GM12878 (cell line): ENCODE measurements at regions not wholly inside any gene's neighbourhood (a gene's known extent, or its start where the extent isn't known, plus 50 kb on each side); places are given as distances from the start of the nearest gene placed in this dataset.

ENCODE experiments used
- ATAC-seq: fragments of 200-7000 bp; cut with Tn5 transposase; 3 replicates; pipeline ENCODE4 v1.9.1; 2020; ENCODE audit warnings: mild to moderate bottlenecking, moderate library complexity
- BruUV-seq: library from RNA; stranded (reverse); fragments of 400-500 nt; replicated peaks from 2 replicates; lab custom pipeline; 2021; lab: Mats Ljungman, UMichigan
- CTCF ChIA-PET: fragments of 300-600 bp; sonication (Branson Sonifier 250); formaldehyde crosslinking; extraction: SDS; loops from one replicate; lab custom pipeline; 2021; ENCODE audit warnings: inconsistent platforms; lab: Yijun Ruan, JAX
- POLR2A ChIA-PET: fragments of 350-600 bp; formaldehyde crosslinking; extraction: SDS; loops from one replicate; lab custom pipeline; 2021; ENCODE audit warnings: inconsistent platforms; lab: Charles Lee
- RAD21 ChIA-PET: fragments of 300-600 bp; sonication (Branson Sonifier 250); formaldehyde crosslinking; loops from one replicate; lab custom pipeline; 2023; ENCODE audit warnings: antibody characterized with exemption; ENCODE audit not compliant: unreplicated experiment; lab: Charles Lee
- SMC1A ChIA-PET: fragments of 300-600 bp; sonication (Branson Sonifier 250); formaldehyde crosslinking; loops from one replicate; lab custom pipeline; 2023; ENCODE audit not compliant: unreplicated experiment, uncharacterized antibody; lab: Charles Lee
- DNase-seq: peaks from one replicate; pipeline ENCODE4 v3.0.0-alpha.2; 2011; ENCODE audit warnings: low read depth, low spot score
- FAIRE-seq: peaks from 3 replicates; lab custom pipeline; 2011; peaks lifted over from hg19 to GRCh38; lab: Jason Lieb, UNC
- H2AFZ ChIP-seq: 2 replicates; pipeline ENCODE4 v1.6.0; 2011; ENCODE audit warnings: low read depth, low read length, control low read depth; ENCODE audit not compliant: control insufficient read depth
- H3K27ac ChIP-seq: 2 replicates; pipeline ENCODE4 v1.5.1; 2011; ENCODE audit warnings: control low read depth; ENCODE audit not compliant: control insufficient read depth, insufficient read depth
- H3K27me3 ChIP-seq, 2 experiments: replicated peaks in 1 of 2; 2 replicates each; pipeline versions ENCODE4 v1.6.0 to v1.6.1; 2011; ENCODE audit warnings: low read length in 1 of 2; ENCODE audit not compliant: control insufficient read depth in 2 of 2, insufficient read depth in 2 of 2
- H3K36me3 ChIP-seq, 2 experiments: 2 replicates each; pipeline ENCODE4 v1.5.1; 2011; ENCODE audit warnings: low read length in 1 of 2; ENCODE audit not compliant: control insufficient read depth in 2 of 2, insufficient read depth in 2 of 2
- H3K4me1 ChIP-seq: 2 replicates; pipeline ENCODE4 v1.6.1; 2011; ENCODE audit warnings: mild to moderate bottlenecking, low read length, moderate library complexity, mixed read lengths; ENCODE audit not compliant: control insufficient read depth, insufficient read depth
- H3K4me2 ChIP-seq: 2 replicates; pipeline ENCODE4 v1.6.0; 2011; ENCODE audit warnings: control low read depth; ENCODE audit not compliant: control insufficient read depth, insufficient read depth
- H3K4me3 ChIP-seq: fragments of 200-600 bp; sonication (generic); 2 replicates; pipeline ENCODE4 v1.5.1; 2016
- H3K79me2 ChIP-seq: 2 replicates; pipeline ENCODE4 v1.6.0; 2011; ENCODE audit warnings: low read length; ENCODE audit not compliant: control insufficient read depth, insufficient read depth
- H3K9ac ChIP-seq: 2 replicates; pipeline ENCODE4 v1.8.0; 2011; ENCODE audit warnings: low read length, control low read depth, mixed read lengths; ENCODE audit not compliant: control insufficient read depth, insufficient read depth
- H3K9me3 ChIP-seq: replicated peaks from 3 replicates; pipeline ENCODE4 v1.5.1; 2011; ENCODE audit warnings: mild to moderate bottlenecking, low read length; ENCODE audit not compliant: control insufficient read depth, insufficient read depth
- H4K20me1 ChIP-seq: 2 replicates; pipeline ENCODE4 v1.6.0; 2011; ENCODE audit not compliant: control insufficient read depth, insufficient read depth
- BMI1 ChIP-seq: fragments of 450-650 bp; IDR thresholded peaks from 2 replicates; pipeline ENCODE4 v1.6.1; 2016; ENCODE audit warnings: mild to moderate bottlenecking, moderate library complexity, borderline replicate concordance
- DPF2 ChIP-seq: fragments of 450-650 bp; IDR thresholded peaks from 2 replicates; pipeline ENCODE4 v1.6.1; 2017; ENCODE audit warnings: mild to moderate bottlenecking
- FOXM1 ChIP-seq: IDR thresholded peaks from 2 replicates; pipeline ENCODE4 v1.6.1; 2012; ENCODE audit warnings: low read depth, mild to moderate bottlenecking, inconsistent platforms, low read length, moderate library complexity
- JUND ChIP-seq: IDR thresholded peaks from 2 replicates; pipeline ENCODE4 v1.6.1; 2012; ENCODE audit warnings: low read depth, mild to moderate bottlenecking, low read length, improper control_type of control experiment, moderate library complexity
- MEF2B ChIP-seq: fragments of 450-650 bp; IDR thresholded peaks from 2 replicates; pipeline ENCODE4 v1.6.1; 2018; ENCODE audit warnings: mild to moderate bottlenecking, moderate library complexity; ENCODE audit not compliant: partially characterized antibody, poor library complexity, severe bottlenecking
- NFYA ChIP-seq: IDR thresholded peaks from 2 replicates; pipeline ENCODE4 v1.6.1; 2011; ENCODE audit warnings: low read depth, mild to moderate bottlenecking, low read length, improper control_type of control experiment, borderline replicate concordance
- RAD21 ChIP-seq: IDR thresholded peaks from 2 replicates; pipeline ENCODE4 v1.6.1; 2011; ENCODE audit warnings: mild to moderate bottlenecking, low read depth, low read length, moderate library complexity; ENCODE audit not compliant: insufficient read depth
- RBBP5 ChIP-seq: fragments of 200-600 bp; sonication (generic); conservative IDR thresholded peaks from 2 replicates; pipeline ENCODE4 v1.6.1; 2016
- SIN3A ChIP-seq: IDR thresholded peaks from 2 replicates; pipeline ENCODE4 v1.6.1; 2012; ENCODE audit warnings: low read depth, low read length, improper control_type of control experiment
- SP1 ChIP-seq: IDR thresholded peaks from one replicate; pipeline ENCODE4 v1.6.1; 2011; ENCODE audit warnings: low read depth, low read length
- SREBF1 ChIP-seq: IDR thresholded peaks from 2 replicates; pipeline ENCODE4 v1.6.1; 2012; ENCODE audit warnings: mild to moderate bottlenecking, low read length
- SRF ChIP-seq, 2 experiments: IDR thresholded peaks; 2 replicates each; pipeline ENCODE4 v1.6.1; 2011; ENCODE audit warnings: low read depth in 2 of 2, low read length in 2 of 2, mild to moderate bottlenecking in 1 of 2, moderate library complexity in 1 of 2
- STAT1 ChIP-seq: fragments of 450-650 bp; conservative IDR thresholded peaks from 2 replicates; pipeline ENCODE4 v1.6.1; 2014; ENCODE audit warnings: antibody characterized with exemption, mild to moderate bottlenecking
- SUZ12 ChIP-seq: fragments of 200-600 bp; sonication (generic); IDR thresholded peaks from one replicate; pipeline ENCODE4 v1.6.1; 2018; ENCODE audit warnings: antibody characterized with exemption, mild to moderate bottlenecking; ENCODE audit not compliant: unreplicated experiment
- ZNF217 ChIP-seq: fragments of 450-650 bp; IDR thresholded peaks from 2 replicates; pipeline ENCODE4 v1.6.1; 2017; ENCODE audit warnings: antibody characterized with exemption, mild to moderate bottlenecking
- ZNF384 ChIP-seq: IDR thresholded peaks from 2 replicates; pipeline ENCODE4 v1.6.1; 2012; ENCODE audit warnings: low read depth, mild to moderate bottlenecking, low read length, improper control_type of control experiment, borderline replicate concordance
- ZNF622 ChIP-seq: fragments of 450-650 bp; IDR thresholded peaks from 2 replicates; pipeline ENCODE4 v1.6.1; 2017; ENCODE audit warnings: mild to moderate bottlenecking, inconsistent platforms
- WGBS: methylation state at CpG from one replicate; pipeline ENCODE4 v1.1.6; 2016; ENCODE audit warnings: low lambda C conversion rate; ENCODE audit not compliant: insufficient replicate concordance, insufficient coverage; ENCODE audit errors: missing lambda C conversion rate; 5-methylcytosine and 5-hydroxymethylcytosine counted together
- in situ Hi-C: fragments of 300-500 bp; cut with MboI; formaldehyde crosslinking; loops from 9 replicates; pipeline ENCODE4 v1.14.3; 2018; ENCODE audit warnings: mixed read lengths
- intact Hi-C: fragments of 100-400 bp; cut with micrococcal nuclease; formaldehyde crosslinking; loops from one replicate; pipeline ENCODE4 v1.14.2; 2022; ENCODE audit not compliant: unreplicated experiment
- TF ChIP-seq, protein P1 (sequence below): fragments of 450-650 bp; IDR thresholded peaks from 2 replicates; pipeline ENCODE4 v1.6.1; 2017; ENCODE audit warnings: antibody characterized with exemption, mild to moderate bottlenecking, moderate library complexity
- TF ChIP-seq, protein P2 (sequence below): fragments of 450-650 bp; IDR thresholded peaks from 2 replicates; pipeline ENCODE4 v1.6.1; 2016; ENCODE audit warnings: mild to moderate bottlenecking

DNA sequence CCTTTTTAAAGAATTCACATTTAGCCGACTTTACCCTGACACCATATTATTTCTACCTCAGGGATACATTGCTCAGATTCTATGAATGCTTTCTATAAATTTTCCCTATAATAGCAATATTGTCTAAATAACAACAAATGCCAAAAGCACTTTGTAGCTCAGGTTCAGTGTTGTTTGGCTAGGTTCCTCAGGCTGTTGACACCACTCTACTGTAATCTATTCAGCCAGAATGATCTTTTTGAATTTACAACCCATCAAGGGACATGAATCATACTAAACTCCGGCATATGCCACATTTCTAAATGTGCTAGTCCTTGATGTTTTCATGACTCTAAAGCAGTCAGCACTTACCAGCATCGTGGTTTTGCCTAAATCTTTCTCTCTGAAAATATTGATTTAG, 641.5 kb upstream of the CDH10 start (continued):
- TF ChIP-seq, protein P1, sequence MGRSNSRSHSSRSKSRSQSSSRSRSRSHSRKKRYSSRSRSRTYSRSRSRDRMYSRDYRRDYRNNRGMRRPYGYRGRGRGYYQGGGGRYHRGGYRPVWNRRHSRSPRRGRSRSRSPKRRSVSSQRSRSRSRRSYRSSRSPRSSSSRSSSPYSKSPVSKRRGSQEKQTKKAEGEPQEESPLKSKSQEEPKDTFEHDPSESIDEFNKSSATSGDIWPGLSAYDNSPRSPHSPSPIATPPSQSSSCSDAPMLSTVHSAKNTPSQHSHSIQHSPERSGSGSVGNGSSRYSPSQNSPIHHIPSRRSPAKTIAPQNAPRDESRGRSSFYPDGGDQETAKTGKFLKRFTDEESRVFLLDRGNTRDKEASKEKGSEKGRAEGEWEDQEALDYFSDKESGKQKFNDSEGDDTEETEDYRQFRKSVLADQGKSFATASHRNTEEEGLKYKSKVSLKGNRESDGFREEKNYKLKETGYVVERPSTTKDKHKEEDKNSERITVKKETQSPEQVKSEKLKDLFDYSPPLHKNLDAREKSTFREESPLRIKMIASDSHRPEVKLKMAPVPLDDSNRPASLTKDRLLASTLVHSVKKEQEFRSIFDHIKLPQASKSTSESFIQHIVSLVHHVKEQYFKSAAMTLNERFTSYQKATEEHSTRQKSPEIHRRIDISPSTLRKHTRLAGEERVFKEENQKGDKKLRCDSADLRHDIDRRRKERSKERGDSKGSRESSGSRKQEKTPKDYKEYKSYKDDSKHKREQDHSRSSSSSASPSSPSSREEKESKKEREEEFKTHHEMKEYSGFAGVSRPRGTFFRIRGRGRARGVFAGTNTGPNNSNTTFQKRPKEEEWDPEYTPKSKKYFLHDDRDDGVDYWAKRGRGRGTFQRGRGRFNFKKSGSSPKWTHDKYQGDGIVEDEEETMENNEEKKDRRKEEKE: no peak
- TF ChIP-seq SRF (IDR thresholded peaks at IDR 0.05; ENCODE audit: low read depth in 2 of 2, low read length in 2 of 2): no peak
- TF ChIP-seq NFYA: no peak
- no peak for TF ChIP-seq BMI1

GRCh38 chr5:25285136-25285535, 640.4 kb upstream of the CDH10 start:
- ChIA-PET SMC1A (no interaction called here), RAD21 (no interaction called here), POLR2A (no interaction called here), CTCF (no interaction called here)
- H3K9me3 ChIP-seq: no peaks in the 10 kb centered on the region
- FAIRE-seq: no peak
- 15% methylated on average over 3 of the region's 3 CpGs for WGBS
- no TSS peak for BruUV-seq
- H3K27ac ChIP-seq: no peak overlapping the region
- no peak overlapping the region for H3K9ac ChIP-seq
- no peaks in the 10 kb centered on the region for H3K27me3 ChIP-seq
- no peak for ATAC-seq
- in situ Hi-C loops (no loop called here), intact Hi-C loops (no loop called here)
- no peak overlapping the region for H3K4me3 ChIP-seq
- H4K20me1 ChIP-seq: no peaks in the 10 kb centered on the region
- no peaks in the 10 kb centered on the region for H3K36me3 ChIP-seq
- DNase-seq: no peak
- H3K4me1 ChIP-seq: no peaks in the 10 kb centered on the region
- H2AFZ ChIP-seq: no peak overlapping the region
- H3K4me2 ChIP-seq: no peak overlapping the region
- no peaks in the 10 kb centered on the region for H3K79me2 ChIP-seq
- TF ChIP-seq, protein P2, sequence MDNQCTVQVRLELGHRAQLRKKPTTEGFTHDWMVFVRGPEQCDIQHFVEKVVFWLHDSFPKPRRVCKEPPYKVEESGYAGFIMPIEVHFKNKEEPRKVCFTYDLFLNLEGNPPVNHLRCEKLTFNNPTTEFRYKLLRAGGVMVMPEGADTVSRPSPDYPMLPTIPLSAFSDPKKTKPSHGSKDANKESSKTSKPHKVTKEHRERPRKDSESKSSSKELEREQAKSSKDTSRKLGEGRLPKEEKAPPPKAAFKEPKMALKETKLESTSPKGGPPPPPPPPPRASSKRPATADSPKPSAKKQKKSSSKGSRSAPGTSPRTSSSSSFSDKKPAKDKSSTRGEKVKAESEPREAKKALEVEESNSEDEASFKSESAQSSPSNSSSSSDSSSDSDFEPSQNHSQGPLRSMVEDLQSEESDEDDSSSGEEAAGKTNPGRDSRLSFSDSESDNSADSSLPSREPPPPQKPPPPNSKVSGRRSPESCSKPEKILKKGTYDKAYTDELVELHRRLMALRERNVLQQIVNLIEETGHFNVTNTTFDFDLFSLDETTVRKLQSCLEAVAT: no peak
- TF ChIP-seq ZNF384 (no peak), SUZ12 (no peak), DPF2 (no peak), FOXM1 (no peak), ZNF622 (no peak), RAD21 (no peak), JUND (no peak), SREBF1 (no peak), RBBP5 (no peak), SP1 (no peak), STAT1 (no peak), MEF2B (no peak), ZNF217 (no peak), SIN3A (no peak)
- TF ChIP-seq, protein P1: no peak
